ENCODE measurements at regions not wholly inside any gene's neighbourhood (a gene's known extent, or its start where the extent isn't known, plus 50 kb on each side); places are given as distances from the start of the nearest gene placed in this dataset.

DNA sequence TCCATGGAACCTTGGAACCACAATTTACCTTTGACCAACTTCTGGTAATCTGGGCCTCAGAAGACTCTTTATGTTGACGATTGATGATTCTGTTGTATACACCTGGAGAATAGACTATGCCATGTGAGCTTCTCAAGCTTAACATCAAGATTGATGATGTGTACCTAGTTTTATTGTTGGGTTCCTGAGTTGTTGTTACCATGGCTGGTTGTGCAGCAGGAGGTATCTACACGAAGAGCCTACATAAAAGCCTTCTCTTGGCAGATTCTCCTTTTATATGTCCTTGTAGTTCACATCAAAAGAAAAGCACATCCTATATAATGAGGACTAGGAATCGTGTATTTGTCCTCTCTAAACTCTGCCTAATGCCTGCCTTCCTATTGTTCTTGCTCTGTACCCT, 272.0 kb downstream of the DTHD1 start:
- TF ChIP-seq, protein P1, sequence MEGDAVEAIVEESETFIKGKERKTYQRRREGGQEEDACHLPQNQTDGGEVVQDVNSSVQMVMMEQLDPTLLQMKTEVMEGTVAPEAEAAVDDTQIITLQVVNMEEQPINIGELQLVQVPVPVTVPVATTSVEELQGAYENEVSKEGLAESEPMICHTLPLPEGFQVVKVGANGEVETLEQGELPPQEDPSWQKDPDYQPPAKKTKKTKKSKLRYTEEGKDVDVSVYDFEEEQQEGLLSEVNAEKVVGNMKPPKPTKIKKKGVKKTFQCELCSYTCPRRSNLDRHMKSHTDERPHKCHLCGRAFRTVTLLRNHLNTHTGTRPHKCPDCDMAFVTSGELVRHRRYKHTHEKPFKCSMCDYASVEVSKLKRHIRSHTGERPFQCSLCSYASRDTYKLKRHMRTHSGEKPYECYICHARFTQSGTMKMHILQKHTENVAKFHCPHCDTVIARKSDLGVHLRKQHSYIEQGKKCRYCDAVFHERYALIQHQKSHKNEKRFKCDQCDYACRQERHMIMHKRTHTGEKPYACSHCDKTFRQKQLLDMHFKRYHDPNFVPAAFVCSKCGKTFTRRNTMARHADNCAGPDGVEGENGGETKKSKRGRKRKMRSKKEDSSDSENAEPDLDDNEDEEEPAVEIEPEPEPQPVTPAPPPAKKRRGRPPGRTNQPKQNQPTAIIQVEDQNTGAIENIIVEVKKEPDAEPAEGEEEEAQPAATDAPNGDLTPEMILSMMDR (IDR thresholded peaks at IDR 0.05): no peak
- no peak for TF ChIP-seq POLR2A (IDR thresholded peaks at IDR 0.05)
